Keratinocyte (primary cell): ENCODE measurements at regions not wholly inside any gene's neighbourhood (a gene's known extent, or its start where the extent isn't known, plus 50 kb on each side); places are given as distances from the start of the nearest gene placed in this dataset.

ENCODE experiments used
- CTCF ChIP-seq, 3 experiments: IDR thresholded peaks in 1 of 3; conservative IDR thresholded peaks in 1 of 3; optimal IDR thresholded peaks in 1 of 3; 2 replicates in 2 of 3; 3 replicates in 1 of 3; pipeline versions ENCODE3 to v1.5.1; 2011; ENCODE audit warnings: low read length in 3 of 3, mild to moderate bottlenecking in 3 of 3, moderate library complexity in 2 of 3, control low read depth in 1 of 3, inconsistent platforms in 1 of 3; ENCODE audit not compliant: insufficient read depth in 2 of 3; ENCODE audit errors: extremely low read depth in 1 of 3
- EZH2 ChIP-seq: IDR thresholded peaks from one replicate; pipeline ENCODE4 v1.6.1; 2012; ENCODE audit warnings: inconsistent platforms, mild to moderate bottlenecking, low read length, moderate library complexity

GRCh38 chr22:49599691-49600455 lies 227.8 kb downstream of the BRD1 start:
- no peak for TF ChIP-seq CTCF (optimal IDR thresholded peaks at IDR 0.05 in 1 of 3, IDR thresholded peaks at IDR 0.05 in 1 of 3, conservative IDR thresholded peaks at IDR 0.05 in 1 of 3; ENCODE audit: extremely low read depth in 1 of 3, insufficient read depth in 2 of 3, low read length in 3 of 3)
- TF ChIP-seq EZH2, result no peak
